Hindlimb muscle (tissue), 1 donor: ENCODE measurements at regions not wholly inside any gene's neighbourhood (a gene's known extent, or its start where the extent isn't known, plus 50 kb on each side); places are given as distances from the start of the nearest gene placed in this dataset.

Experiments used
- DNase-seq: peaks from one replicate; pipeline ENCODE4 v3.0.0-alpha.2; 2013

DNA sequence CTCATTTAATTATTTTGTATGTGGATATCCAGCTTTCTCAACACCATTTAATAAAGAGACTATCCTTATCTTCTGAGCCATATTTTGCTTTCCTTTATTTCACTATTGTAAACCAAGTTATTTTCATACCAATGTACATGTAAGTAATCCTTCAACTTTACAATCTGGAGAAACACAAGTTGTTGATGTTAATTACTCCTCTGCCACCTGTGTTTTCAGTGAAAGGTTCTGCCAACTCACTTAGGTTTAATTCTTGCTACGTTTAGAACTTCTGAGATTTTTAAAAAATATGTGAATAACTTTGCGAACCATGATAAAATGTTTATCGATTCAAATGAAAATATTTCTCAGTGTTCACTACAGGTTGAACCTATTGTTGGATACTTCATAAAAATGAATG lies 244.4 kb downstream of the CDH7 start:
- no peak for DNase-seq

DNA sequence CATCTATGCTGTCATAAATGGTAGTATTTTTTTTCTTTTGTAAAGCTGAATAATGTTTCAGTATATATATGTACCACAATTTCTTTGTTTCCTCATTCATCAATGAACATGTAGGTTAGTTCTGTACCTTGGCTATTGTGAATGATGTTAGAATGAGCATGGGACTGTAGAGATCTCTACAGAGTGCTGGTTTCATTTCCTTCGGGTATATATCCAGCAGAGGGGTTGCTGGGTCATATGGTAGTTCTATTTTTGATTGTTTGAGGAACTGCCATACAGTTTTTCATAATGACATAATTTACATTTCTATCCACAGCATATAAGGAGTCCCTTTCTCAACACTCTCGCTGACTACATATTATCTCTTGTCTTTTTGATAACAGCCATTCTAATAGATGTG lies 243.5 kb downstream of the CDH7 start:
- peak; percentile 6 for DNase-seq

DNA sequence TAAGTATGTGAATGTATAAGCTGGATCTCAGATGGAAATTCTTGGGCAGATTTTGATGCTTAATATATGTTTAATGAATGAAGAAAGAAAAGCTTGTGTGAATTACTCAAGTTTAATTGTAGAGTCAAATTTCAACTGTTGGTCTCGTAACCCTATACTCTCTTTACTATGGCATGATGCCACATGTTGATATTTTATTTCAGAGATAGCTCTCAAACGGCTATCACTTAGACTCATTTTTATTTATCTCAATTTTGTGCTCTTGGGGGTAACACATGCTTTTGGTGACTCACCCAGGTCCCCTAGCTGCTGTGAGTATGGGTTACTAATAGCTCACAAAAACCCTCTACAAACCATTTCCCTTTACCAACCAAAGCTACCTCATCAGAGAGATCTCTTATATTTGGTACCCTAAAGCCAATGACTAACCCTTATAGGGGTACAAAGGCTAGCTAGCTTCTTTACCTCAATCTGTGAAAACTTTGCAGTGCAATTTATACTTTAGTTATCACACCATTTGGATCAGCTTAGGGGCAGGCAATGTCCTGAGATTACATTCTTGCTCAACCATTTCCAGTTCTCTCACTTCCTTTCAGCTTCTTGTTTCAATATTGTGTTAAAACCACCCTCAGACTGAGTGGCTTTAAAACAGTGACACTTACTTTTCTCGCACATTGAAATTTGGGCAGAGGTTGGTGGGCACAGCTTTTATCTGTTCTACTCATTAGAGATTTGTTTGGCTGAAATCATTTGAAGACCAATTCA lies 240.3 kb downstream of the CDH7 start:
- DNase-seq, result no peak

DNA sequence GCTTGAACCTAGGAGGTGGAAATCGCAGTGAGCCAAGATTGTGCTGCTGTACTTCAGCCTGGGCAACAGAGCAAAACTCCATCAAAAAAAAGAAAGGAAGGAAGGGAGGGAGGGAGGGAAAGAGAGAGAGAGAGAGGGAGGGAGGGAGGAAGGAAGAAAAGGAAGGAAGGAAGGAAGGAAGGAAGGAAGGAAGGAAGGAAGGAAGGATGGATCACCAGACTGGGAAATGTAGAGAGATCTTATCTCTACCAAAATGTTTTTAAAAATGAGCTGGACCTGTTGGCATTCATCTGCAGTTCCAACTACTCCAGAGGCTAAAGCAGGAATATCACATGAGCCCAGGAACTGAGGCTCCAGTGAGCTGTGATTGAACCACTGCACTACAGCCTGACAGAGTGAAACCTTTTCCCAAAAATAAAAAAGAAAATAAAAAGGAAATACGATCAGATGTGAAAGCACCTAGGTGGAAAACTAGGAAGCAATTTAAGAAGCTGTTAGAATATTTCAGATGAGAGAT lies 239.4 kb downstream of the CDH7 start:
- no peak for DNase-seq

DNA sequence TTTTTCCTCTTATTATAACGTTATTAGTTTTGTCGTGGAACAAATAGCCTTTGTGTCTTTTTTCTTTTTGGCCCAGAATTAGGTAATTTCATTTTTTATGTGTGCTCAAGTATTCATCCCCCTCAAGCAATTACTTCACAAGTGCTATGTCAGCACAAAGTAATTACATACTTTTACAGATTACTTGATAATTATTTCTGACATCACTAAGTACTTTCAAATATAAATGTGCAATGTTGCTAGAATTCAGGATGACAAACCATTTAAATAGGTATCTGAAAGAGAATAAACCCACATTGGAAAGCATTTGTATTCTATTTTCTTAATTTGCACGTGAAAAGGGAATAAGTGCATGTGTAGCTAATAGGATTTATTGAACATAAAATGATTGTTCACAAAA lies 238.2 kb downstream of the CDH7 start:
- DNase-seq, result no peak

DNA sequence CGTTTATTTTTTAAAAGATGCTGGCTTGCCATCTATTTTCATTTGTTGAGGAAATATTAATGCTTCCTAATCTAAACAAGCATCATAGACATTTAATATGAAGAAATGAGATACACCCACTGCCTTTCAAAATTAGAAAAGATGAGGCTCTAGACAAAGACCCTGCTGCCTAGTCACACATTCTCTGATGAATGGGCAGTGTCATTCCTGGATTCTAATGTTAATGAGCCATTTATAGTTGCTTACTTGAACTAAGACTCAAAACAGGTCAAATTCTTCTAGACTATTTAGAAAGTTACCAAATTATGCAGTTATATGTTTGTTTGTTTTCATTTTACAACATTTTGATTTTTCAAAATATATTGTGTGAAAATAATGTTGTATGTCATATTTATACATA lies 237.6 kb downstream of the CDH7 start:
- no peak for DNase-seq

DNA sequence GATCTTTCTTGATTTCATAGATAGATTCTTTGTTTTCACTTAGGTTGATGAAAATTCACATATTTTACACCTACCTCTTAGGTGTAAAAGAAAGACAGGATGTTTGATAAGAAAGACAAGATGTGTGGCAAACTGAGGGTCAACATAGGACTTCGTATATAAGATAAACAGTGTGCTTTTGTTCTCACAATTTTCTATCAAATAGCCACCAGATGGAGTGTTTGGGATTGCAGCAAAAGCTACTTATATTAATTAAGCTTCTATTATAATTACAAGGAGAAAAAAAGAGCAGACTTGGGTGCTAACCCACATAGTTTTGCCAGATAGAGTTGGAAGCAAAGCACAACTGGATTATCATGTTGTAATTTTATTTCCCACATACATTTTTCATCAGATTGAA lies 232.9 kb downstream of the CDH7 start:
- DNase-seq, result no peak

DNA sequence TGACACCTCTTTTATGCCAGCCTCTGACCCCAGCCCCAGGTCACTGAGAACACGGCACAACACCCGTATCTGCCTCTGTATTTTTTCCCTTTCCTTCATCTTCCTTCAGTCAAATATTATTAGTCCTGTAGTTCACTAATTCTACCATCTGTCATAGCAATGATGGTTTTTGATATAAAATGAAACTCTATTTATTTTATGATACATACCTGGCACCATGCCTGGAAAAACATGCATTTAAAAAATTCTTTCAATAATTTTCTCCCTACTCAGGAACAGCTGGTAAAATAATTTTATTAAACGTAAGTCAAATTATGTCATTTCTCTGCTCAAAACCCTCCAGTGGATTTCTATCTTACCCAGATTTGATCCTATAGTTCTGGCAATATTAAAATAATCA lies 224.7 kb downstream of the CDH7 start:
- no peak for DNase-seq

DNA sequence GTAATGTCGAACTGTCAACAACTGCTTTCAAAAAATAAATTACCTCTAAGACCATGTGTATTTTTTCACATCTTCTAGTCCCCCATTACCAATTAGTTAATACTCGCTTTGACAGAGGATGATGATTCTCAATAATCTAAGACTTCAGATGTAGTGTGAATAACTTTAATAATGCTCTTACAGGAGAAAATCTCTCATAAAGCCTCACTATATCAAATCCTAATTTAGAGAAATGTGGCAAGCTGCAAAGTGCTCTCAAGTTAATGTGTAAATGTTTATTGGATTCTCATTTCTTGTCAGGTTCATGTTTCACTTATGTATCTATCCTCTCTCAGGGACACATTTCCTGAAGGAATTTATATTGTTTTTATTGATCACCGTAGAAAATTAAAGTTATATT lies 223.9 kb downstream of the CDH7 start:
- no peak for DNase-seq

DNA sequence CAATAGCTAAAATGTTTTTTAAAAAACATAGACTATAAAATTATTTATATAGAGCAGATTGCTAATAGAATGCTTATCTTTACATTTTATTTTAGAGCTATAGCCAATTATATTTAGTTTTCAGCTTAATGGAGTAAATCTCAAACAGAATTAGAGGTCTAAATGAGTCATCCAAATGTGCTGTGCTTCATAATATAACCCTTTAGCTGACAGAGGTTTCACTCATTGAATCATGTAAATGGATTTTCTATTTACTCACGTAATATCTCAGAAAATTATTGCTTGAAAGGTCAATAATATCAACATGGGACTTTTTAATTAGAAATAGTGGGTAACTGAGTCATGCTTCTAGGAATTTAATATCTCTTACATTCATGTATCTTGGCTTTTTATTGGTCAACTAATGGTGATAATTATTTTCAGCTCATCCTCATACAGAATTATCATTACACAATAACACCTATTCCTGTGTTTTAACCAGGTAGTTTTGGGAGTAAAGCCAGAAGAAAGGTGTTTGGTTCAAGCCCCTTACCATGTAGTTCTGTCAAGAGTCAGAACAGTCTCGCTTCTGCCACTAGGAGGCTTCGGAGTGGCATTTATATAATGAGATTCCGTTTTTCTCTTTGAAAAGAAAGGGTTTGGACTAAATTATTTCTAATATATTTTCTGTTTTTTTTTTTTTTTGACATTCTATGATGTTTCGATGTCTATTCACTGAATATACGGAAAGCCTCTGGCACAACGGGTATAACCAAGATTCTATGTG lies 217.6 kb downstream of the CDH7 start:
- DNase-seq, result no peak

DNA sequence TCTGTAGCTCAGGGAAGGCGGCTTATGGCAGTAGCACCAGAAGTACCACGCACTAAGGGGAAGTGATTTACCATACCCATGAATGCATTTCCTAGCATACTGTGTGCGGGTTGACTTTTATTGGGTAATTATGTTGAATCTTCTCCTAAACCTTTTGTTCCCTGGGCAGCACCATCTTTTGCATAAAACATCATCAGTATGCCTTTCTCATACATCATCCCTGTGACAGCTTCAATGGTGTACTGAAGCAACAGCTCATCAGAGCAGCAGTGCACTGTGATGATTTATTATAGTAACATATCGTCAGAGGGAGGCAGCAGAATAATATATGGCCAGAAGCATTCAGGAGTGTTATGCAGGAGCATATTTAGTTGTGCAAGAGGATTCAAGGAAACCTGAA lies 204.9 kb downstream of the CDH7 start:
- DNase-seq, result no peak

DNA sequence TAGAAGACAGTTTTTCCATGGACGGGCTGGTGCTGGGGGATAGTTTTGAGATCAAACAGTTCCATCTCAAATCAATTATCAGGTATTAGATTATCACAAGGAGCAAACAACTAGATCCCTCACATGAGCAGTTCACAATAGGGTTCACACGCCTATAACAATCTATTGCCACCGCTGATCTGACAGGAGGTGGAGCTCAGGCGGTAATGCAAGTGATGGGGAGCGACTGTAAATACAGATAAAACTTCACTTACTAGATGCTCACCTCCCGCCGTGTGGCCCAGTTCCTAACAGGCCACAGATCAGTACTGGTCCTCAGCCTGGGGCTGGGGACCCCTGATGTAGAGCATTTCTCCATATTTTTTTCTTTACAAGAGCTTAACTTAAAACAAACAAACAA lies 203.6 kb downstream of the CDH7 start:
- no peak for DNase-seq

DNA sequence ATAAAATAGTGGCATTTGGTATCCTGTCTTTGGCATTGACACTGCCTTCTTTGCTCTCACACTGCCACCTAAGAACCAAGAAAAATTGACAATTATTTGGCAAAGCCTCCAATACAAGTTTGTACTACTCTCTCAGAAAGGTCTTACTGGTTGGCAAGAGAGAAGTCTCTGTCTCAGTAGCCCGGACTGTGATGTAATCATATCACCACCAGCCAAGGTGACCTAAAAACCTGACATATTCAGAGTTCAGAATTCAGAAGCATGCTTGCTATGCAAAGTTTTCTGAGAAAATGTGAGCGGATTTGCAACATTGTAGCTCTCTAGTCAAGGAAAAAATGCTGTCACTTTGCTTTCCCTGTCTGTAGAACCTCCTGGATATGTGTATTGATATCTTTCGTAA lies 196.0 kb downstream of the CDH7 start:
- DNase-seq, result no peak

DNA sequence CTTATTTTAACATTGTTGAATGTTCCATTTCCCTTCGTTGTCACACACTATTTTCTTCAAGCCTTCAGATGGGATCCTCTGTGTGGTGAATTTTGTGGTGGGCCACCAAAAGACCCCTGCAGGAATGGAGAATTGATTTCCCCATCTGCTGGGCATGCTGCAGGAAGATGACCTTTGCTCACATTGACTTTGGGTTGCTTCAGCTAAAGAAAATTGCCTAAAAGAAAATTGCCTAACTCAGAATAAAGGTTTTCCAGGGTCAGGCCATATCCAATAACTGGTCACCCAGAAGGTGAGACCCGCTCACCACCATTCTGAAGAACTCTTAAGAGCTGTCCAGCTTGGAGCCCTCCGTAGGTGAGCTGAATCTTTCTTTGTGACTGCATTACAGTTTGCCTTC lies 192.5 kb downstream of the CDH7 start:
- no peak for DNase-seq

DNA sequence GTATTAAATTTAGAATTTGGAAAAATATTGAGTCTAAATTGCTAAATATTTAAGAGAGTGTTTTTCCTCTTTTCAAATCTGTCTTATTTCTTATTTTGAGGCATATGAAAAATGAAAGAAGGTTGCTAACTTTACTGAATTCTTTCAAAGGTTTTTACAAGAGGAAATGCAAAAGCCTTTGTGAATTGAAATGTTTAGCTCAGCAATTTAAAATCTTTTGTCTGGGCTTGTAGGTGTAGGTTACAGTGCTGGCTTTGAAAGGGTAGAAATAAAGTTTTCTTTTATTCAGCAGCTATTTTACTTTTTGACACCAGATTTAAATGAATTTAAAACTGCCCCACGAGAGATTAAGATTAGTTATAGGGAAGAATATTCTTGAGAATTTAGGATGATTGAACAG lies 192.0 kb downstream of the CDH7 start:
- DNase-seq, result no peak

DNA sequence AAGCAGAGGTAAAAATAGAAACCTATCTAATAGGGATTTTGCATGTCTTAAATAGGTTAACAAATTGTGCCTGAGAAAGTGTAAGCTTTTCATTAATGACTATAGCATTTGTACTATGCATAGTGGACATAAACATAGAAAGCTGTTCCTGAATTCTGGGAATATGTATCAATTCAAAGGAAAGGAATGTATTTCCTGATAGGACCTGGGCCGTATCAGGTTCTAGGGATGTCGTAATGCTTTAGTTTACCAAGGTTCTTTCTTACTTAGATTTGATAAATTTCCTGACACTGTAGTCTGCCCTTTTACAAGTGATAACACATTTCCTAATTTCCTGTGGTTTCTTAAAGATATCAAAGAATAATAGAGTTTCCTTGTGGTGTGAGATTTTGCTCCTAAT lies 191.3 kb downstream of the CDH7 start:
- no peak for DNase-seq

DNA sequence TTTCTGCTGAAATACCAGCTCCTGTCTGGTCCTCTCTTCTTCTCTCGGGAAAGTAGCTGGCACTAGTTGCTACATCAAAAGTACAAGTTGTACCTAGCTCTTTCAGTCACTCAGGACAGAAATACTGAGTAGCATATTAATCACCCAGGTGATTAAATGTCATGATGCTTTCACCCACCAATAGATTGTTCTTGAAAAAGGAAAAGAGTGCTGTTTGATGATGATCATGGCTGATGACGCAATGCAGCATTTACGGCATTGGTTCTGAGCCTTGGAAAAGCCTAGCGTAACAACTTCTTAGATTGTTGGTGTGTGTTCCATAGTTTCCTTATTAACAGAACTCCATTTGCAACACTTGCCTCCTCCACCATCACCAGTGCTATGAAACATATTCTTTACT lies 190.7 kb downstream of the CDH7 start:
- no peak for DNase-seq
